BLaER1 treated with 17β-estradiol and CSF1 and Interleukin-3, amounts not matched to agents 10 nM and 100 nM (cell line): ENCODE measurements at regions not wholly inside any gene's neighbourhood (a gene's known extent, or its start where the extent isn't known, plus 50 kb on each side); places are given as distances from the start of the nearest gene placed in this dataset.

Experiments used
- H3K27ac ChIP-seq, 11 experiments: shearing (Covaris generic); formaldehyde crosslinking; 2 replicates each; pipeline ENCODE4 v1.8.1; 2022
- H3K27me3 ChIP-seq, 11 experiments: shearing (Covaris generic); formaldehyde crosslinking; 2 replicates each; pipeline ENCODE4 v1.8.1; 2022
- H3K36me3 ChIP-seq, 11 experiments: shearing (Covaris generic); formaldehyde crosslinking; 2 replicates each; pipeline ENCODE4 v1.8.1; 2022
- H3K4me1 ChIP-seq, 10 experiments: shearing (Covaris generic); formaldehyde crosslinking; 2 replicates each; pipeline ENCODE4 v1.8.1; 2022
- H3K4me2 ChIP-seq, 11 experiments: shearing (Covaris generic); formaldehyde crosslinking; 2 replicates each; pipeline ENCODE4 v1.8.1; 2022
- H3K4me3 ChIP-seq, 10 experiments: shearing (Covaris generic); formaldehyde crosslinking; 2 replicates each; pipeline ENCODE4 v1.8.1; 2022
- H3K9ac ChIP-seq, 11 experiments: shearing (Covaris generic); formaldehyde crosslinking; 2 replicates each; pipeline ENCODE4 v1.8.1; 2022
- H3K9me3 ChIP-seq, 11 experiments: shearing (Covaris generic); formaldehyde crosslinking; replicated peaks in 1 of 11; 2 replicates each; pipeline ENCODE4 v1.8.1; 2022
- H4K20me1 ChIP-seq, 11 experiments: shearing (Covaris generic); formaldehyde crosslinking; 2 replicates each; pipeline ENCODE4 v1.8.1; 2022
- Cebpa-rat ChIP-seq, 11 experiments: shearing (Covaris generic); IDR thresholded peaks; 2 replicates each; pipeline ENCODE4 v1.8.1; 2022

DNA sequence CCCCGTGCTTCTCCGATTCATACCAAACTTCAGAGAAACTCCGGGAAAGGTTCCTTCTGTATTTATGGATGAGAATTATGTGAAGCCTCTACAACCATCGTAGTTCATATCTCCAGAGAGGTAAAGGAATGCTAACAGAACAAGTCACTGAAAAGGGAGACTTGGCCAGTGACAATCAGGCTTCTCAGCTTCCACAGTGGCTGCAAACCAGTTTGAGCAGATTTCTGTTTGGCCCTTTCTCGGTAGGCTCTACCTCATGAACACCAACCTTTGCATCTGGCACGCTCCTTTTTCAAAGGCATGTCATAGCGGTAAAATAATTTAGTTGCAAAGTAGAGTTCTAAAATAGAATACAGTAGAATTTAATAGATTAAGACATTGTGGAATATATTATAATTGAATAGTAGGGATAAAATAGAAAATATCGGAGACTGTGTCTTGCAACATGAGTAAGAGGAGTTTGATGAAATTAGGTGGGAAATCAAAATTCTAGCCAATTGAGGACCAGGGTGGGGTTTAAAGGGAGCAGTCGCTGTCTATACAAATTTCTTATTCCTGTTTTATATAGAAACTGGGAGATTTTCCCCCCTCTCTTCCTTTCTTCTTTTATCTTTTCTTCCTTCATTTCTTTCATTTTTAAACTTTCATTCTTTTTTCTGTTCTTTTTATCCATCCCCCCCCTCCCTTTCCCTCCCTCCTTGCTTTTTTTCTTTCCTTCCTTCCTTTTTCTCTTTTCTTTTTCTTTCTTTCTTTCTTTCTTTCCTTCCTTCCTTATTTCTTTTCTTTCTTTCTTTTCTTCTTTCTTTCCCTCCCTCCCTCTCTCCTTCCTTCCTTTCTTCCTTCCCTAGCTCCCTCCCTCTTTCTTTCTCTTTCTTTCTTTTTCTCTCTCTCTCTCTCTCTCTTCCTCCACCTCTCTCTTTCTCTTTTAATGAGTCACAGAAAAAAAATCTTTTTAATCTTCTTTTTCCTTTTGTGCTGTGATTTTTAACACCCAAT is 161.5 kb upstream of the KLF6 start:
- no peak for TF ChIP-seq Cebpa-rat (IDR thresholded peaks at IDR 0.05)
- H3K9me3 ChIP-seq = peaks cover 0 to 11% (median 6%) of the 10 kb centered on the region in 11 experiments; a peak in 8 of 22 replicates
- H4K20me1 ChIP-seq = no peaks in the 10 kb centered on the region
- H3K4me3 ChIP-seq = no peak overlapping the region
- H3K9ac ChIP-seq = no peak overlapping the region
- H3K36me3 ChIP-seq = no peaks in the 10 kb centered on the region
- H3K27ac ChIP-seq = no peak overlapping the region
- H3K27me3 ChIP-seq = no peaks in the 10 kb centered on the region
- H3K4me2 ChIP-seq = no peak overlapping the region
- H3K4me1 ChIP-seq = peaks cover 0 to 16% (median 2%) of the 10 kb centered on the region in 10 experiments; a peak in 5 of 20 replicates

DNA sequence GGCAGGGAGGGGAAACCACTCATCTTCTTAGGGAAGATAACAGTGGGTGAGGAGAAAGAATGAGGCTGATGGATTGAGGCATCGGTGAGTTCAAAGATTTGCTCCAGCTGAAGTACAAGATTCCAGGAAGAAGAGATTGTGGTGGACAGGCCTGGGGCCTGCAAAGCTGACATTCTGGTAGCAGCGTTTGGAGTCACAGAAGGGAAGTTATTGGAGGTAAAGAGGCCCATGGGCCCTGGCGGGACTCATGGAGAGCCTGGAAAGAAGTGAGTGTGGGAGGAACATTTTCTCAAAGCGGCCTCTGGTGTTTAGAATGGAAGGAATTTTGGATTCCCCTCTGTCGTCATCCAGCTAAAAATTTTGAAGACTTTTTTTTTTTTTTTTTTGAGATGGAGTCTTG is 160.0 kb upstream of the KLF6 start:
- H3K9me3 ChIP-seq = peaks cover 0 to 11% (median 6%) of the 10 kb centered on the region in 11 experiments; a peak in 8 of 22 replicates
- H3K4me2 ChIP-seq = no peak overlapping the region
- no peak overlapping the region for H3K9ac ChIP-seq
- no peak overlapping the region for H3K4me3 ChIP-seq
- TF ChIP-seq Cebpa-rat (IDR thresholded peaks at IDR 0.05) = no peak
- peaks cover 0 to 16% (median 2%) of the 10 kb centered on the region in 10 experiments; a peak in 5 of 20 replicates for H3K4me1 ChIP-seq
- H3K27ac ChIP-seq = no peak overlapping the region
- no peaks in the 10 kb centered on the region for H3K36me3 ChIP-seq
- H3K27me3 ChIP-seq = no peaks in the 10 kb centered on the region
- H4K20me1 ChIP-seq = no peaks in the 10 kb centered on the region

DNA sequence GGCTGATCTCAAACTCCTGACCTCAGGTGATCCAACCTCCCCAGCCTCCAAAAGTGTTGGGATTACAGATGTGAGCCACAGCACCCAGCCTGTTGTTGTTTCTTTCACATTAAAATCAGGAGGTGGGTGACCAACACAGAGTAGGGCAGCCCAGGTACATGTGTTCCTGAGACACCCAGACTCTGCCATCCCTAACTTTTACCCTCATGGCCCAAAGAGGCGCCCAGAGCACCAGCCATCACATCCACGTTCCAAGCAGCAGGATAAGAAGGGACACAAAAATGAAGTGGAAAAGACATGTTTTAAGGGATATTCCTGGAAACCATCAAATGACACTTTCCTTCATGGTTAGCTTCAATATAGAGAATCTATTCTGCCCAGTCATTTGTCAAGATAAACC is 159.6 kb upstream of the KLF6 start:
- H3K4me3 ChIP-seq = no peak overlapping the region
- peaks cover 0 to 11% (median 6%) of the 10 kb centered on the region in 11 experiments; a peak in 8 of 22 replicates for H3K9me3 ChIP-seq
- peaks cover 0 to 16% (median 2%) of the 10 kb centered on the region in 10 experiments; a peak in 5 of 20 replicates for H3K4me1 ChIP-seq
- no peak for TF ChIP-seq Cebpa-rat (IDR thresholded peaks at IDR 0.05)
- H3K27me3 ChIP-seq = no peaks in the 10 kb centered on the region
- H3K36me3 ChIP-seq = no peaks in the 10 kb centered on the region
- no peak overlapping the region for H3K27ac ChIP-seq
- no peaks in the 10 kb centered on the region for H4K20me1 ChIP-seq
- no peak overlapping the region for H3K9ac ChIP-seq
- no peak overlapping the region for H3K4me2 ChIP-seq

DNA sequence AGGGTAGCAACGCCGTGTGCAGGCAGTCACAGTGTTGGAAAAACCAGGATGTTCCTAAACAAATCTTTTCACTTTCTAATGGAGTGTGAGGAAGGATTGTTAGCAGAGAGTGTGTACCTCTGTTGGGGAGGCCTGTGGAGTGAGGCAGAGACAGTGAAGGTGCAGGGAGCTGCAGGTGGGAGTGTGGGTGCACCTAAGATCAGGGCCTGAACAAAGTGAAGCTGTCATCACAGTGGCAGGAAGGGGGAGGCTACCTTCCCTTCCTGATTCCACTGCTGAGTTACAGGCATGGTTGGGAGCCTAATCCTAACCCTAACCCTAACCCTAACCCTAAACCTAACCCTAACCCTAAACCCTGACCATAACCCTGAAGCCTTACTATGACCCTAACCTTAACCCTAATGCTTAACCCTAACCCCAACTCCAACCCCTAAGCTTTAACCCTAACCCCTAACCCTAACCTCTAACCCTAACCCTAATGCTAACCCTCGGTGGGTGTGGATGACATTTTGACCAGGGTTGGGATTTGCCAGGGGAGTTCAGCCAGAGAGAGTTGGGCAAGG is 158.8 kb upstream of the KLF6 start:
- Histone ChIP-seq H3K36me3 (no peaks in the 10 kb centered on the region), H3K4me3 (no peak overlapping the region), H3K9ac (no peak overlapping the region), H3K4me1 (peaks cover 0 to 16% (median 2%) of the 10 kb centered on the region in 10 experiments; a peak in 5 of 20 replicates), H3K9me3 (peaks cover 0 to 15% (median 6%) of the 10 kb centered on the region in 11 experiments; a peak in 9 of 22 replicates), H4K20me1 (no peaks in the 10 kb centered on the region), H3K27me3 (no peaks in the 10 kb centered on the region), H3K27ac (no peak overlapping the region), H3K4me2 (peak overlapping the region in 1 of 11 experiments; percentile 19; a peak in 1 of 22 replicates)
- TF ChIP-seq Cebpa-rat (IDR thresholded peaks at IDR 0.05) = no peak

DNA sequence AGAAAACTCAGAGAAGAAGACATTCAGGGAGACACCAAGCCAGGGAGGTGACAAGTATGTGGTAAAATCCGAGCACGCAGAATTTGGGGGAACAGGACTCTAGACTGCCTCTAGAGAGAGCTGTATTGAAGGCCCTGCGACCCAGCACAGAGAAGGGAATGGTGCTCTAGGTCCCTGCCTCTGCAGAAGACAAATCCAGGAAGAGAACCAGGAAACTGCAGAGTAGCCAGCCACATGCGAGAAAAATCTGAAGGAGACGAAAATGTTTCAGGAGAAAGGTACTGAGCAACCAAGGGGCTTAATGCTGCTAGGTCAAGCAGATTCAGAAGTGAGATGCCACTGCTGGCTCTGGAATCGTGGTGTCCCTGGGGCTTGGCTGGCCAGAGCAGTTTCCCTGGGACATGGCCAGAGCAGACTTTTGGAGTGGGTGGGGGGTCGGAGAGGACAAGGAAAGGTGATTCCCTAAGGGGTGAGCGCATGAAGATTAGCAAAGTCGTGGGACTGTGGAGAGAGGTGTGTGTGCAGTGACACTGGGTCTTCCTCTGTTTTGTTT is 158.0 kb upstream of the KLF6 start:
- Histone ChIP-seq H3K27me3 (no peaks in the 10 kb centered on the region), H3K27ac (no peak overlapping the region), H3K9ac (no peak overlapping the region), H3K9me3 (peaks cover 0 to 16% (median 7%) of the 10 kb centered on the region in 11 experiments; a peak in 12 of 22 replicates), H4K20me1 (no peaks in the 10 kb centered on the region), H3K4me2 (peak overlapping the region in 1 of 11 experiments; percentile 19; a peak in 1 of 22 replicates), H3K36me3 (no peaks in the 10 kb centered on the region), H3K4me3 (no peak overlapping the region), H3K4me1 (peaks cover 0 to 16% (median 2%) of the 10 kb centered on the region in 10 experiments; a peak in 5 of 20 replicates)
- no peak for TF ChIP-seq Cebpa-rat (IDR thresholded peaks at IDR 0.05)

DNA sequence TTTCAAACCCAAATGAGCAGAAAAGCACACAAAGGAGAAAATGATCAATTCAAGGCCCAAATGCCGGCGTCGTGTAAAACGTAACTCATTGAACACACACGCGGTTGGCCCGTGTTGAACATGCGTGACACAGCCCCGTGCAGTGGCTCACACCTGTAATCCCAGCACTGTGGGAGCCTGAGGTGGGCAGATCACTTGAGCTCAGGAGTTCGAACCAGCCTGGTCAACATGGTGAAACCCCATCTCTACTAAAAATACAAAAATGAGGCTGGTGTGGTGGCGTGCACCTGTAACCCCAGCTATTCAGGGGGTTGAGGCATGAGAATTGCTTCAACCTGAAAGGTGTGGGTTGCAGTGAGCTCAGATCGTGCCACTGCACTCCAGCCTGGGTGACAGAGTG is 156.7 kb upstream of the KLF6 start:
- Histone ChIP-seq H3K4me3 (no peak overlapping the region), H3K27ac (no peak overlapping the region), H3K36me3 (no peaks in the 10 kb centered on the region), H3K4me1 (peaks cover 0 to 11% (median 0%) of the 10 kb centered on the region in 10 experiments; a peak in 3 of 20 replicates), H3K9ac (no peak overlapping the region), H4K20me1 (no peaks in the 10 kb centered on the region), H3K4me2 (no peak overlapping the region), H3K9me3 (peaks cover under 1 to 28% (median 10%) of the 10 kb centered on the region in 11 experiments; a peak in 18 of 22 replicates), H3K27me3 (no peaks in the 10 kb centered on the region)
- no peak for TF ChIP-seq Cebpa-rat (IDR thresholded peaks at IDR 0.05)

DNA sequence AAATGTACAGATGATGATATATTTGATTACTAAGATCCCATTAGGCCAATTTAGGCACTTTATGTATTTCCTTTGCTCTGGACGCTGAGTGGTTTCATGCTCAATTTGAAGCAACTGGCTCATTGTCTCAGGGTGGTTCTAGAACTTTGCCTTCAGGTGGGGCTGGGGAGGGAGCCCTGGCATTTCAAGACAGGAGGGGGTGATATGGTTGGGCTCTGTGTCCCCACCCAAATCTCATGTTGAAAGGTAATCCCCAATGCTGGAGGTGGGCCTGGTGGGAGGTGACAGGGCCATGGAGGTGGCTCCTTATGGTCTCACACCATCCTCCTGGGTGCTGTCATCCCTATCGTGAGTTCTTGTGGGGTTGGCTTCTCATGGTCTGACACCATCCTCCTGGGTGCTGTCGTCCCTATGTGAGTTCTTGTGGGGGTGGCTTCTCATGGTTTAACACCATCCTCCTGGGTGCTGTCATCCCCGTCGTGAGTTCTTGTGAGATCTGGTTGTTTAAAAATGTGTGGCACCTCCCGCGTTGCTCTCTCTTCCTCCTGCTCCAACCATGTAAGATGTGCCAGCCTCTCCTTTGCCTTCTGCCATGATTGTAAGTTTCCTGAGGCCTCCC is 151.5 kb upstream of the KLF6 start:
- Histone ChIP-seq H3K27me3 (no peaks in the 10 kb centered on the region), H3K4me3 (no peak overlapping the region), H3K9me3 (peaks cover 0 to 29% (median 8%) of the 10 kb centered on the region in 11 experiments; a peak in 12 of 22 replicates), H4K20me1 (no peaks in the 10 kb centered on the region), H3K4me2 (peak overlapping the region in 4 of 11 experiments; percentile 54 to 84 (median 66); a peak in 6 of 22 replicates), H3K9ac (no peak overlapping the region), H3K36me3 (no peaks in the 10 kb centered on the region), H3K4me1 (peaks cover 17 to 36% (median 25%) of the 10 kb centered on the region in 10 experiments), H3K27ac (no peak overlapping the region)
- no peak for TF ChIP-seq Cebpa-rat (IDR thresholded peaks at IDR 0.05)

DNA sequence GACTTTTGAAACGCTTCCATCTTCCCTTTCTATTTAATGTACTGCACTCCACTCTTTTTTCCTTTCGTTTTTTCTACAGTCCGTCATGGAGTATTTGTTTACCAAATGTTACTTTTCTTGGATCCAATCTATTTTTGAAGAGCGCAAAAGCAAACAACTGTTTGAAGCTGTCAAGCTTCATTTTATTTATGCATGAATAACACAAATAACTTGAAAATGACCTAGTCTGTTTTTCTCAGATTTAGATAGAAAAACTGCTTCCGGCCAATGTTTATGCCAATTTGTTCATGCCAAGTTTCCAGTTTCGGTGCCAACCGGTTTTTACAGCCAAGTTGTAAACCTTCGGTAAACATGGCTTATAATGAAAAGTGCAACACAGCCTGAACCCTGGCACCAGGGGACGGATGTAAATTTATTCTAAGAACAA is 150.9 kb upstream of the KLF6 start:
- Histone ChIP-seq H3K4me2 (peak overlapping the region in 10 of 11 experiments; percentile 54 to 87 (median 71); a peak in 17 of 22 replicates), H3K27ac (peak overlapping the region in 2 of 11 experiments; percentile 39 to 60; a peak in 2 of 22 replicates), H3K4me3 (no peak overlapping the region)

More for the DNA sequence above, 150.9 kb upstream of the KLF6 start:
- Histone ChIP-seq H4K20me1 (no peaks in the 10 kb centered on the region), H3K27me3 (no peaks in the 10 kb centered on the region), H3K4me1 (peaks cover 17 to 36% (median 25%) of the 10 kb centered on the region in 10 experiments), H3K9ac (no peak overlapping the region), H3K9me3 (peaks cover 0 to 29% (median 8%) of the 10 kb centered on the region in 11 experiments; a peak in 12 of 22 replicates), H3K36me3 (no peaks in the 10 kb centered on the region)
- TF ChIP-seq Cebpa-rat (IDR thresholded peaks at IDR 0.05) = no peak
